GOT3 (cell line): ENCODE measurements at regions not wholly inside any gene's neighbourhood (a gene's known extent, or its start where the extent isn't known, plus 50 kb on each side); places are given as distances from the start of the nearest gene placed in this dataset.

Experiments used
- DNase-seq: peaks from one replicate; lab custom pipeline; 2025; ENCODE audit warnings: mixed read lengths; lab: John Stamatoyannopoulos, UW

GRCh38 chr12:58781609-58782008 is 138.7 kb downstream of the LRIG3 start:
- no peak for DNase-seq

- DNase-seq: no peak
These were observed 133.1 kb downstream of the LRIG3 start for GRCh38 chr12:58787021-58787760.

- DNase-seq: no peak
These were observed 125.4 kb downstream of the LRIG3 start for GRCh38 chr12:58794859-58795258.

- no peak for DNase-seq
These were observed 124.5 kb downstream of the LRIG3 start for GRCh38 chr12:58795825-58796224.

DNA sequence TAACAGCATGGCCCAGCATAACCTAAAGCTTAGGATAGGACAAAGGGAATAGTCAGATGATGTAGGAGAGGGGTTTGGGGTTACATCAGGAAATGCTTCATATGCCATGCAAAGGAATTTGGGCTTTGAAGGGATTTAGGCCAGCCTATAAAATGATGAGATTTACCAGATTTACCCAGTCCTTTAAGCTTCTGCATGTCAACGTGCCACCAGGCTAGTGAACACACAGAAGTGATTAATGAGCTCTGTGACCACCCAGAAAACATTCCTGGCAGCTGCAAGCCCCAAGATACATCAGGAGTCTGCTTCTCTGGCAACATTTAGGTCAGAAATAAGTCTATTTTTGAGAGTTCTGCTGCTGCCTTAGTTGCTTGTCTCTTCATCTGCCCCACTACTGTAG is 118.3 kb downstream of the LRIG3 start:
- no peak for DNase-seq

DNA sequence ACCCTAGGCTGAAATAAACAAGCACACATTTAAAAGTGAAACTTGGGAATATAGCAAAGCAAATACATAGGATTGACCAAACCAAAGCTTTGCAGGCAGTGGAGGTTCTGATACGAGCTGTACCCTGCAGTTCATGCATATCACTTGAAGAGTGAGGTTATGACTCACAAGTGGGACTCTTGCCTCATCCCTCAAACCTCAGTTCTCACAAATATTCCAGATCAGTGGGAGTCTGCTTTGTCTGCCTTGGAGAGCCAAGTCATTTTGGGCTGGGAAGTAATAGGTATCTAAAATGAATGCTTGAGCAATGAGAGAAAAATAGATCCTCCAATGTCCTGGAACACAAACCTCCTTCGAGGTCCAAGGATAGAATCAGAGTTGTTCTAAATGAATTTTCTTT is 116.4 kb downstream of the LRIG3 start:
- peak; percentile 44 for DNase-seq

GRCh38 chr12:58804749-58805148 is 115.6 kb downstream of the LRIG3 start:
- DNase-seq: no peak

DNA sequence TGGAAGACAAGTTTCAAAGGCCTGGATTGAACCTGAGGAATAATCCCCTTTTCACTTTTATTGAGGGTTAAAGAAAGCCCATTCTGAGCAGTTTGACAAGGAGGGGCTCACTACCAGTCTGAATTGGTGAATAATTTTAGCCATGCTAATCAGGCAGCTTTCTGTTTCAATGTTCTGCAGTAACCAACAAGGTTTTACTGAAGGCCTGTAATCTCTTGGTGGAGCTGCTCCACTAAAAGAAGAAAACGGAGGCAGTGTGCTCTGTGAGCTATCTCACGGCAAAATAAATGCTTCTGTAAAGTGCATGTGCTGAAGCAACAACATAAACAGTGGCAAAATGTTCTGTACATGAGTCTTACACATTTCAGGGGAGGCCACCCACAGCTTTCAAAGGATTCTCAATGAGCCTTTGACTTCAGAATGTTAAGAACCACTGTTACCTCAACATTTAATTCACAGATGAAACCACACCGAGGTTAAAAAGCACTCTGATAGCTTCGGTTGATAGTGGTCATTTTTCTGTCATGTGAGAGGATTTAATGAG is 111.2 kb downstream of the LRIG3 start:
- no peak for DNase-seq

GRCh38 chr12:58811346-58811745 is 109.0 kb downstream of the LRIG3 start:
- DNase-seq: no peak

- no peak for DNase-seq
These were observed 108.1 kb downstream of the LRIG3 start for GRCh38 chr12:58812214-58812613.

DNA sequence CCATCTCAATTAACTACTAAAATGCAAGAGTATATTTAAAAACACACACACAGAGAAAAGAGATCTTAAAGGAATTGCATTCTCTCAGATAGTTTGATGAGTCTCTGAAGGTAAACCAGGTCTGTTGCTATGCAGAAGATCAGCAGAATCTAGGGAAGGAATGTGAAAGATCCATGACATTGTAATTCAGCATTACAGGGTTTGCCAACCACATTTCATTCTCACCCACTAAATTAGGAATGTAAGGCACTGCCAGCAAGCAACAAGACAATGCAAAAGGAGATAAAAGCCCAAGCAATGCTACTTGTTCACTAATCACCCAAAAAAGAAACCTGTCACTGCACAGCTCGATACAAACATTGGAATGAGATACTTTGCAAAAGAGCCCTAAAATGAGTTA is 106.3 kb downstream of the LRIG3 start:
- no peak for DNase-seq

DNA sequence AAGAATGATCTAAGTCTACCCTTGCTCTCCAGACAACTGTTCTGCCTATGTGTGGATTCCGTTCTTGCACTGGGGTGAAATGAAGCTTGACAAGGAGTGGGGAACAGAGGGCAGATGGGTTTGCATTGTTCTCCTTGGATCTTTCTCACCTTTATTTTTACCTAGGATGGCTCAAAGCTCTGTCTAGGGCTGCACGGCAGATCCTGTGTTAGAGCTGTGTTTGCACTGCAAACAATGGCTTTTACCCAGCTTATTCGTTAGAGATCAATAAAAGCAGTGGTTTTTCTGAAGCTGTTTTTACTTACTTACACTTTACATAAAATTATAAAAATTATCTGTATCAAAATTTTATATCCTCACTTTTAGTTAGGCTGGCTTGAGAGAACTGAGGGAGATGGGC is 105.1 kb downstream of the LRIG3 start:
- DNase-seq: no peak

- no peak for DNase-seq
These were observed 101.8 kb downstream of the LRIG3 start for GRCh38 chr12:58818546-58818945.

DNA sequence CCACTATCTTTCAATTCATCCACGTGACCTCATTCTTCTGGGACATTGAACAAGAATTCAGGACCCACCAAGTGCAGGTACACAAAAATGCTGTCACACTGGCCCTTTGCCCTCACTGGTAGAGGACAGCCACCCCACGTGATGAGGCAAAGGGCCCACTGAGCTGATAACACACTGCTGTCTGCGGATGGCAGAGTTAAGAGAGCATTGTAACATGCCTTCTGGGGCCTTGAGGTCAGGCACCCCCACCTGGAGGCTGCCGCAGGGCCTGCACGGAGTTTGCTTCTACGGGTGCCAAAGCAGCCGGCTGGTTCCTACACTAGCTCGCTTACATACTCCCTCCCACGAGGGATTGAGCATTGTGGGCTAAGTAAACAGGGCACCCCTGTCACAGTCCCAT is 101.0 kb downstream of the LRIG3 start:
- DNase-seq: no peak

DNA sequence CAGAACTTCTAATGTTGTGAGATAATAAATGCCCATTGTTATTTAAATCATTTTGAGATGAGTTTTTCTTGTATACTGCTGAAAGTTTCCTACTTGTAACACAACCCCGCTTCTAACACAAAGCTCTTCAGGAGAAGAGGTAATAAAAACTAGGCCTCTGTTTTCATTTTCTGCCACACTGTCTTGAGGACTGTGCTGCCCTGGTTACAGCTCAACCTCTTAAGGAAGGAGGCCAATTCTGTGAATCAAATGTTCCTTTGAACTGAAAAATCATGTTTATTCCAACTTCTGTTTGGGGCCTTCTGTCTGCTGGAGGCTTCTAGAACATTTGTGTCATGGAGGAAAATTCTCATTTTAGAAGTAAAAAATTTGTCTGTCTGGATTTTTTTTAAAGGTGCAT is 100.3 kb downstream of the LRIG3 start:
- DNase-seq: no peak
